ENCODE measurements at regions not wholly inside any gene's neighbourhood (a gene's known extent, or its start where the extent isn't known, plus 50 kb on each side); places are given as distances from the start of the nearest gene placed in this dataset.

GRCh38 chr6:168909288-168909687, 344.4 kb downstream of the THBS2 start:
- H3K9me3 ChIP-seq: peaks cover 0 to 9% (median 1%) of the 10 kb centered on the region in 4 donors

GRCh38 chr6:168908887-168909286, 344.8 kb downstream of the THBS2 start:
- TF ChIP-seq CTCF (IDR thresholded peaks at IDR 0.05): no peak
- no peak for TF ChIP-seq POLR2A (IDR thresholded peaks at IDR 0.05)
- no peak for TF ChIP-seq EP300 (IDR thresholded peaks at IDR 0.05)
- H3K27ac ChIP-seq: no peak overlapping the region
- 56 to 62% methylated on average over 5 of the region's 5 CpGs for WGBS, 2 donors

More at GRCh38 chr6:168909288-168909687, 344.4 kb downstream of the THBS2 start:
- no peak for DNase-seq (ENCODE audit: low spot score in 2 of 2)
- 83 to 89% methylated on average over 10 of the region's 10 CpGs for WGBS, 2 donors
- Histone ChIP-seq H3K4me3 (no peak overlapping the region), H3K27ac (no peak overlapping the region), H3K27me3 (no peaks in the 10 kb centered on the region), H3K36me3 (no peaks in the 10 kb centered on the region), H3K4me1 (no peaks in the 10 kb centered on the region)
- TF ChIP-seq POLR2A (IDR thresholded peaks at IDR 0.05) (no peak), EP300 (IDR thresholded peaks at IDR 0.05) (no peak), CTCF (IDR thresholded peaks at IDR 0.05) (no peak)

DNA sequence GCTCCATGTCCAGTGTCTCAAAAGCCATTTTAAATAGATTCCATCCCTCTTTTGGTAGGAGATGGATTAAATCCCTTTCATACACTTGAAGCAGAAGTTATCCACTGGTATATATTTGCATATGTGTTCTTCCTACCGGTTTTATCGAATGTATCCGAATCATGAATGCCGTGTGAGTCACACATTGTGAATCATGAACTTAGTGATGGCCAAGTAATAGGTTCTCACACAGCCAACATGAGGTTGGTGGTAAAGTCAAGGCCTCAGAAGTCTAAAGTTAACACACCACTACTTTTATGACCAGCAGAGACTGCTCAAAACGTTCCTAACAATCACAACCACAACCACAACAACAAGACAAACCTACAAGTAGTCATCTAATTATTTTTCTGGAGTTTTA, 345.5 kb downstream of the THBS2 start:
- Histone ChIP-seq H3K27ac (no peak overlapping the region), H3K4me3 (no peak overlapping the region)

More at GRCh38 chr6:168908887-168909286, 344.8 kb downstream of the THBS2 start:
- H3K4me1 ChIP-seq: no peaks in the 10 kb centered on the region
- H3K9me3 ChIP-seq: peaks cover 0 to 9% (median 1%) of the 10 kb centered on the region in 4 donors
- H3K36me3 ChIP-seq: no peaks in the 10 kb centered on the region
- no peak for DNase-seq (ENCODE audit: low spot score in 2 of 2)
- no peaks in the 10 kb centered on the region for H3K27me3 ChIP-seq
- no peak overlapping the region for H3K4me3 ChIP-seq

GRCh38 chr6:168906391-168906790, 347.3 kb downstream of the THBS2 start:
- no peak for DNase-seq (ENCODE audit: low spot score in 2 of 2)
- Histone ChIP-seq H3K27ac (no peak overlapping the region), H3K27me3 (no peaks in the 10 kb centered on the region), H3K4me3 (no peak overlapping the region), H3K9me3 (peaks cover 0 to 9% (median 1%) of the 10 kb centered on the region in 4 donors), H3K36me3 (no peaks in the 10 kb centered on the region), H3K4me1 (no peaks in the 10 kb centered on the region)
- TF ChIP-seq EP300 (IDR thresholded peaks at IDR 0.05): no peak
- TF ChIP-seq POLR2A (IDR thresholded peaks at IDR 0.05): no peak
- TF ChIP-seq CTCF (IDR thresholded peaks at IDR 0.05): no peak
- WGBS, 2 donors: 67 to 70% methylated on average over 5 of the region's 5 CpGs

More for the DNA sequence above, 345.5 kb downstream of the THBS2 start:
- H3K36me3 ChIP-seq: no peaks in the 10 kb centered on the region
- peaks cover 0 to 9% (median 1%) of the 10 kb centered on the region in 4 donors for H3K9me3 ChIP-seq
- DNase-seq (ENCODE audit: low spot score in 2 of 2): no peak
- TF ChIP-seq POLR2A (IDR thresholded peaks at IDR 0.05): no peak
- TF ChIP-seq CTCF (IDR thresholded peaks at IDR 0.05): no peak
- TF ChIP-seq EP300 (IDR thresholded peaks at IDR 0.05): no peak
- H3K4me1 ChIP-seq: no peaks in the 10 kb centered on the region
- H3K27me3 ChIP-seq: no peaks in the 10 kb centered on the region
- 80 to 82% methylated on average over 5 of the region's 5 CpGs for WGBS, 2 donors

- no peak for DNase-seq (ENCODE audit: low spot score in 2 of 2)
- peaks cover 0 to 9% (median 1%) of the 10 kb centered on the region in 4 donors for H3K9me3 ChIP-seq
- H3K36me3 ChIP-seq: no peaks in the 10 kb centered on the region
- H3K4me1 ChIP-seq: no peaks in the 10 kb centered on the region
- no peak overlapping the region for H3K4me3 ChIP-seq
- no peaks in the 10 kb centered on the region for H3K27me3 ChIP-seq
- no peak overlapping the region for H3K27ac ChIP-seq
- WGBS, 2 donors: 81 to 82% methylated on average over 7 of the region's 7 CpGs
- TF ChIP-seq EP300 (IDR thresholded peaks at IDR 0.05) (no peak), CTCF (IDR thresholded peaks at IDR 0.05) (no peak), POLR2A (IDR thresholded peaks at IDR 0.05) (no peak)
Measured at GRCh38 chr6:168905451-168906090, 348.1 kb downstream of the THBS2 start.

Measured in tibial nerve (tissue), 4 donors.